HG03354 (cell line): ENCODE measurements at regions not wholly inside any gene's neighbourhood (a gene's known extent, or its start where the extent isn't known, plus 50 kb on each side); places are given as distances from the start of the nearest gene placed in this dataset.
"Not testable (repeated sequence)": the region's sequence is repeated elsewhere in the genome, so short reads cannot be mapped to it uniquely, and the experiment has no call there.

Experiments used
- ATAC-seq: cut with Tn5 transposase; IDR thresholded peaks from one replicate; pipeline ENCODE4 v1.9.1; 2021; ENCODE audit warnings: mild to moderate bottlenecking; ENCODE audit not compliant: unreplicated experiment, poor library complexity, severe bottlenecking

GRCh38 chr21:24545807-24546361, 1061.4 kb downstream of the MRPL39 start:
- no peak for ATAC-seq

DNA sequence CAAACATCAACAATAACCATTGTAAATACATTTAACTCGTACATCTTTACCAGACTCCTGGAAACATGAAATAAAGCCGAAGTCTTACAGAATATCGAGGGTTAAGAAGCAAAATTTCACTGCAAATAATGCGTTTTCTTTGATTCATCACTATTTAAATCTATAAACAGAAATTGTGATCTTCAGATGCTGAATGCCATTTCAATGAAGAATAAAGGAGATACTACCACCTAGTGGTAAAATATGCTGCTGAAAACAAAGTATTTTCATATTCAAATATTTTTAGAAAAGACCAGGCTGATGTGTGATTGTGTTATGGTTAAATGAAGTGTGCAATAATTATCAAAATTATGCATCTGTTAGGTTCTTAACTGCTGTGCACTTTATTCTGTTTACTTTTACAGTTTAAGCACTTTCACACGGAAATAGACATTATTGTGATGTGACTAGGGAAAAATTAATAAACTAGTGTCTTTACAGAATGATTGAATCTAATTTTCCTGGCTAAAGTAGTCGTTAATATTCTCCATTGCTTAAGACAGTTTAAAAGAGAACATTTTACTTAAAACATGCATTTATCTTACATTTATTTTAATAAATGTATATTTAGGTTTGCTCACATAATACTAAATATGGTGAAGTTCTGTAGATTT, 1093.1 kb downstream of the MRPL39 start:
- no peak for ATAC-seq

DNA sequence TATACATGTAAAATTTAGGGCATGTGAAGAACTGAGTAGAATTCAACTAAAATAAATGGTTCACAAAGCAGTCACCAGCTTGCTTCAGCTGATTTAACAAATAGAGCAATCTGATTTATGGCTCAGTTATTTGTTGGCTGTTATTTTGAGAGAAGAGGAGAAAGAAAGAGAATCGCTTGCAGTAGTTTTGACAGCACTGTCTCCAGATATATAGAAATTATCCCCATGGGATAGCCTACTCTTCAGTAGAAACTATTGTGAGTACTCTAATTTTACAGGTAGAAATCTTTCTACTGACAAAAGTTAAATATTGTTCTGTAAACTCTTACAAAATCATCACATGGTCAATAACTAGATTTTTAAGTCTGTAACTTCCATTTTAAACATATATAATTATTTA, 1098.2 kb downstream of the MRPL39 start:
- ATAC-seq = no peak

DNA sequence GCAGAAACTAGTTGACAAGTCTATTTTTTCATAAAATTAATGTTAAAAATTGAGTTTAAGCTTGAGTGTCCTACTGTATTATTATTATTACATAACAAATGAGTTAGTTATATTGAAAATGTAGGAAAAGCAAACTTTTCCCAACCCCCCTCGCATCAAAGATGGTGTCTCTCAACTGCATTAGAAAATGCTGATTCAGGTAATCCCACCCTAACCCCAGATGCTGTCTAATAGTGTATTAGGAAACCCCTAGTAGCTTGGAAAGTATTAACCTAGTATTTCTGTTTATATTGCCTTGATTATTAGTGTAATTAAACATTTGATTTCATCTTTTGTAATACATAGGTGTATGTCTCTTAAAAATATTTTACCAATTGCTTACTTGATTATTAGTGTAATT, 1120.3 kb downstream of the MRPL39 start:
- no peak for ATAC-seq

- not testable (repeated sequence) for ATAC-seq
Measured at GRCh38 chr21:24483361-24483760, 1123.9 kb downstream of the MRPL39 start.

DNA sequence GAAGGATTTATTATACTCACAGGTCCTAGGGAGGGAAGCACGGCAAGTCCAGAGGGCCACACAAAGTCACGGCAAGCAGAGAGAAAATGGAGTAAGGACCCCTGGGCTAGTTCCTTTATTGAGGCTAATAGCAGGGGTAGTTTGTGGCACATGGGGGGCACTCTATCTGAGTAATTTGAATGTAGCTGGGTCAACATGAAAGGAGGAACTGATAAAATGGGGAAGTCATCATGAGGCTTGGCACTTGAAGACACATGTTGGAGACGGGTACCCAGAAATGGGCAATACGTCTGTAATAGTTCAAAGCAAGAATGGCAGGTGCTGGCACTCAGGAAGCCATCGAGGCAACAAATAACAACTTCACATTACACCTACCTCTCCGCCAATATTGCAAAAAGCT, 1136.4 kb downstream of the MRPL39 start:
- no peak for ATAC-seq

GRCh38 chr21:24456358-24456757, 1150.9 kb downstream of the MRPL39 start:
- ATAC-seq = no peak

- ATAC-seq = no peak
Measured at GRCh38 chr21:24450119-24450518, 1157.2 kb downstream of the MRPL39 start.

- no peak for ATAC-seq
Measured at GRCh38 chr21:24445517-24445916, 1161.8 kb downstream of the MRPL39 start.

- no peak for ATAC-seq
Measured at GRCh38 chr21:24444736-24445135, 1162.5 kb downstream of the MRPL39 start.

DNA sequence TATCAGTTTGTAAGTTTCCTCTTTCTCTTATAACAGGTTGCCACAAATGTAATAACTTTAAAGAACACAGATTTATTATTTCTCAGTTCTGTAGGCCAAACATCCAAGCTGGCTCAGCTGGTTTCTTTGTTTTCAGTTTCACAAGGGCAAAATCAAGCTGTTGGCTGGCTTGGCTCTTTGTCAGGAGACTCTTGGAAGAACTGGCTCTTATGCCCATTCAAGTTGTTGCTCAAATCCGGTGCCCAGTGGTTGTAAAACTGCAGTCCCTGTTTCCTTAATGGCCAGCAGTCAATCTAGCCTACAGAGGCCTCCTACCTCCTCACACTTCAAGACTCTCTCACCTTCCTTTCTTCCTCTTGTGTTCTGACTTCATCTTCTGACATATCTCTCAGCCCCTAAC, 1171.0 kb downstream of the MRPL39 start:
- ATAC-seq = no peak

- peak; percentile 90 for ATAC-seq
Measured at GRCh38 chr21:24428591-24429199, 1178.6 kb downstream of the MRPL39 start.

DNA sequence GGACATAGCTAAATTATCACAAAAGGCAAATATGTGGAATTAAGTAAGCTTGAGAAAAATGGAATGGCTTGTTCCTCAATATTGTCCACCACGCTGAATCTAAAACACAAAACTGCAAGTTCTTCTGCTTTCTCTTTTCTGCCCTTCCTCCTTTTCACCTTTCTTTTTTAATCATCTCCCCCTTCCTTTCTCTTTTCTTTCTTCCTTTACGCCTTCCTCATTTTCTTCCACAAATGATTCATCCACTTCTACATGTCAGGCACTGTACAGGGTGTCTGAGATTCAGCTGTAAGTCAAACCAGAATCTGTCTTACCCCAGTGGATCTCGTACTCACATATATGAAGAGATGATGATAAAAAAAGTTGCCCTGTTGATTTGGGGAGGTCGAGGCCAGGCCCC, 1182.5 kb downstream of the MRPL39 start:
- ATAC-seq = no peak

GRCh38 chr21:24423546-24423945, 1183.7 kb downstream of the MRPL39 start:
- ATAC-seq = no peak

GRCh38 chr21:24420689-24421088, 1186.6 kb downstream of the MRPL39 start:
- ATAC-seq = peak; percentile 61

- not testable (repeated sequence) for ATAC-seq
Measured at GRCh38 chr21:24419641-24420040, 1187.6 kb downstream of the MRPL39 start.

GRCh38 chr21:24418671-24419070, 1188.6 kb downstream of the MRPL39 start:
- no peak for ATAC-seq

- ATAC-seq = no peak
Measured at GRCh38 chr21:24411429-24411828, 1195.9 kb downstream of the MRPL39 start.

DNA sequence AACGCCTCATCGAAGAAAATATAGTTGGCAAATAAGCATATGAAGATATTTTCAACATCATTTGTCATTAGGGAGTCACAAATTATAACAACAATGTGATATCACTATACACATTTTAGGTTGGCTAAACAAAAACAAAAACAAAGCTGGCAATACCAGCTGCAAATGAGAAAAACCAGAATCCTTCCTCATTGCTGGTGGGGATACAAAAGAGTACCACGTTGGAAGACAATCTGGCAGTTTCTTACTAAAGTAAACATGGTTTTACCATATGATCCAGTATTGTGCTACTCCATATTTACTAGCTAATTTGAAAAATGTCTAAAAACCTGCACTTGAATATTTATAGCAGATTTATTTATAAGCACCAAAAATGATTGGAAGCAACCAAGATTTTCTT, 1204.1 kb downstream of the MRPL39 start:
- no peak for ATAC-seq

DNA sequence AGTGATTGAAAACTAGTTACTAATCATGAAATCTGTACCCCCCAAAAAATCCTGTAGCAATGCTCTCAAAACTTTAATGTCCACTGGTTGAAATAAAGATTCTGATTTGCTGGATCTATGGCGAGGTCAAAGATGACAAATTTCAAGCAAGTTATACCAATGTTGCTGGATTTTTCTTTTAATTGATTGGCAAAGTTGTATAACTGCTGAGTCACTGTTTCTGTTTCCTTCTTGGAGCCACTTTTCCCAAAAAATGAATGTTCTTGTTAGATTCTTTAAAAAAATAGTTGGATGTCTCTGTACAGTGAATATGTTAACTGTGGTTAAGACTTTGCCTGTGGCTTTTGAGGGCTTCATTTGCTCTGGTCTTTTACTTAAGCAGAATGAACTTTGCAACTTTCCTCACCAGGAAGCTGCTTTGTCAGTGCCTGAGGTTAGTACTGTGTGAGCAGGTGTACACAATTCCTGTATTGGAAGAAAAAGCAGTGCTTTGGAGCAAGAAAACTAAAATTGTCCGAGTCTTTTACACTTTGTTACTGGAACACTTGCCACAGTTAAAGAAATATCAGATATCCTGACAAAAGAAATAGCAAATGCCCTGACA, 1211.9 kb downstream of the MRPL39 start:
- no peak for ATAC-seq

GRCh38 chr21:24375201-24375600, 1232.1 kb downstream of the MRPL39 start:
- ATAC-seq = peak; percentile 91
